Large intestine (tissue), 3 donors: ENCODE measurements at regions not wholly inside any gene's neighbourhood (a gene's known extent, or its start where the extent isn't known, plus 50 kb on each side); places are given as distances from the start of the nearest gene placed in this dataset.
"Not testable (repeated sequence)": the region's sequence is repeated elsewhere in the genome, so short reads cannot be mapped to it uniquely, and the experiment has no call there.

ENCODE experiments used
- DNase-seq, 2 donors: peaks; one replicate each; pipeline versions ENCODE4 v3.0.0 to v3.0.0-alpha.2; 2013
- H3K27ac ChIP-seq: one replicate; pipeline ENCODE4 v1.5.1; 2013; ENCODE audit warnings: low read length
- H3K27me3 ChIP-seq: 2 replicates; pipeline ENCODE4 v1.6.1; 2013; ENCODE audit warnings: low read length; ENCODE audit not compliant: control insufficient read depth, insufficient read depth
- H3K36me3 ChIP-seq: 2 replicates; pipeline ENCODE4 v1.6.1; 2013; ENCODE audit warnings: low read length; ENCODE audit not compliant: control insufficient read depth, insufficient read depth
- H3K4me1 ChIP-seq: one replicate; pipeline ENCODE4 v1.6.1; 2013; ENCODE audit warnings: low read length; ENCODE audit not compliant: control insufficient read depth, insufficient read depth
- H3K4me3 ChIP-seq: one replicate; pipeline ENCODE4 v1.5.1; 2013; ENCODE audit warnings: low read length
- H3K9me3 ChIP-seq: one replicate; pipeline ENCODE4 v1.6.1; 2013; ENCODE audit warnings: mild to moderate bottlenecking, low read depth, low read length, moderate library complexity; ENCODE audit not compliant: control insufficient read depth
- WGBS: methylation state at CpG from one replicate; pipeline ENCODE4 v1.1.5; 2013; ENCODE audit warnings: low lambda C conversion rate; ENCODE audit not compliant: insufficient coverage; 5-methylcytosine and 5-hydroxymethylcytosine counted together

- no peak overlapping the region for H3K4me3 ChIP-seq
- no peak overlapping the region for H3K27ac ChIP-seq
- H3K4me1 ChIP-seq: no peaks in the 10 kb centered on the region
- H3K36me3 ChIP-seq: no peaks in the 10 kb centered on the region
- no peaks in the 10 kb centered on the region for H3K27me3 ChIP-seq
- no CpG with 5 or more reads among the region's 5 CpGs for WGBS
- no peaks in the 10 kb centered on the region for H3K9me3 ChIP-seq
- no peak for DNase-seq
Observed at GRCh38 chr12:30578426-30578825, 117.2 kb downstream of the IPO8 start.

DNA sequence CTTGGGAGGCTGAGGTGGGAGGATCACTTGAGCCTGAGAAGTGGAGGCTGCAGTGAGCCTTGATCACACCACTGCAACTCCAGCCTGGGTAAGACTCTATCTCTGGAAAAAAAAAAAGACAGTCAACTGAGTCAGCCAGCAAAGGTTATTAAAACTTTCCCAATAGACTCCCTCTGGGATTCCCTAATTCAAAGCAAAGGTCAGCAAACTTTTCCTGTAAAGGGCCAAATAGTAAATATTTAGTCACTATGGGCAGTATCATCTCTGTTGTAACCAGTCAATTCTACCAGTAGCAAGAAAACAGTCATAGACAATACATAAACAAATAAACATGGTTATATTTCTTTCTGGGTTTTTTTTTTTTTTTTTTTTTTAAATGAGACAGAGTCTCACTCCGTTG is 122.5 kb downstream of the IPO8 start:
- Histone ChIP-seq H3K4me3 (no peak overlapping the region), H3K36me3 (no peaks in the 10 kb centered on the region), H3K4me1 (no peaks in the 10 kb centered on the region), H3K27ac (no peak overlapping the region), H3K9me3 (no peaks in the 10 kb centered on the region), H3K27me3 (no peaks in the 10 kb centered on the region)
- DNase-seq: no peak
- whole genome bisulfite sequencing: no CpG with 5 or more reads among the region's 1 CpG

GRCh38 chr12:30570211-30570890 is 125.3 kb downstream of the IPO8 start:
- H3K36me3 ChIP-seq: no peaks in the 10 kb centered on the region
- no peaks in the 10 kb centered on the region for H3K27me3 ChIP-seq
- no peak for DNase-seq
- no peak overlapping the region for H3K27ac ChIP-seq
- no peaks in the 10 kb centered on the region for H3K4me1 ChIP-seq
- no peak overlapping the region for H3K4me3 ChIP-seq
- H3K9me3 ChIP-seq: no peaks in the 10 kb centered on the region
- 100% methylated on average over 2 of the region's 5 CpGs for WGBS

DNA sequence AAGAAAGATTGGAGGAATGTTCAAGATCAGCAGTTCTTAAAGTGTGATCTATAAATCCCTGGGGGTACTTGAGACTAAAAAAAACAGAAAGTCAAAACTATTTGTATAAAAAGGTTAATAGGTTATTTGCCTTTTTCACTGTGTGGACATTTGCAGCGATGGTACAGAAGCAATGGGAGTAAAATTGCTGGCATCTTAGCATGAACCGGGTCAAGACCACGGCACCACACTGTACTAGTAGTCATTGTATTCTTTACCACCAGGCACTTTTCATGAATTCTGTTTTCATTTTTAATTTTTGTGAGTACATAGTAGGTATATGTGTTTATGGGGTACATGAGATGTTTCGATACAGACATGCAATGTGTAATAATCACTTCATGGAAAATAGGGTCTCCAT is 126.2 kb downstream of the IPO8 start:
- WGBS: 100% methylated on average over 1 of the region's 4 CpGs
- no peaks in the 10 kb centered on the region for H3K9me3 ChIP-seq
- H3K36me3 ChIP-seq: no peaks in the 10 kb centered on the region
- DNase-seq: no peak
- H3K4me1 ChIP-seq: no peaks in the 10 kb centered on the region
- no peak overlapping the region for H3K27ac ChIP-seq
- no peak overlapping the region for H3K4me3 ChIP-seq
- H3K27me3 ChIP-seq: no peaks in the 10 kb centered on the region

- H3K27ac ChIP-seq: no peak overlapping the region
- H3K4me3 ChIP-seq: no peak overlapping the region
- no peaks in the 10 kb centered on the region for H3K36me3 ChIP-seq
- no peak for DNase-seq
- no peaks in the 10 kb centered on the region for H3K27me3 ChIP-seq
- no peaks in the 10 kb centered on the region for H3K4me1 ChIP-seq
- H3K9me3 ChIP-seq: no peaks in the 10 kb centered on the region
Observed at GRCh38 chr12:30568453-30568852, 127.2 kb downstream of the IPO8 start.

DNA sequence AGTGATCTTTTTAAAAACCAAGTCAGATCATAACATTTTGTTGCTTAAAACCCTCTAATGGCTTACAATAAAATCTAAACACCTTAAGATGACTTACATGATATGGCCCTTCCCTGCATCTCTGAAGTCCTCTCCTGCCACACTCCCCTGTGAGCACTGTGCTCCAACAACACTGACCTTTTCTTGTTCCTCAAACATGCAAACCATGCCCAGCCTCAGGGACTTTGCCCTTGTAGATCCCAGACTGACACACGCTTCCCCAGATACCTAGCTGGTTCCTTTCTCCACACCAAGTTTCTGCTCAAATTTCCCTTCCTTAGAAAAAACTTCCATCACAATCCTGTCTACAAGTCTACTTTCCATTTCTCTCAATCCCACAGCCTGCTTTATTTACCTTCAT is 128.6 kb downstream of the IPO8 start:
- H3K27ac ChIP-seq: no peak overlapping the region
- no peaks in the 10 kb centered on the region for H3K36me3 ChIP-seq
- 60% methylated on average over 1 of the region's 1 CpG for WGBS
- H3K4me1 ChIP-seq: no peaks in the 10 kb centered on the region
- H3K9me3 ChIP-seq: no peaks in the 10 kb centered on the region
- DNase-seq: no peak
- H3K27me3 ChIP-seq: no peaks in the 10 kb centered on the region
- H3K4me3 ChIP-seq: no peak overlapping the region

DNA sequence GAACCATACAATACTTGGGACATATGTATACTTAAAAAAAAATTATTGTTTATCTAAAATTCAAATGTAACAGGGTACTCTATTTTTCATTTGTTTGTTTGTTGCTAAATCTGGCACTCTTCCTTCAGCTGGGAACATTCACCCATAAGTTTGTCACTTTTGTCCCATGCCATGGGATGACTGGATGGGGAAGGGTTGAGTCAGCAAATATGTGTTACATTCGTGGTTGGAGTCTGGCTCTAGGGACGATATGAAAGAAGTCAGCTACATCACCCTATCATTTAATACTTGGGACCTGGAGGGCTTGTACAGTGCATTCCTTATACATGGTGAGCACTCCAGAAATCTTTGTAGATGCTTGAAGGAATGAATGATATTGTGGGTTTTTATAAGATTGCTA is 131.3 kb downstream of the IPO8 start:
- Histone ChIP-seq H3K4me1 (no peaks in the 10 kb centered on the region), H3K27ac (no peak overlapping the region), H3K4me3 (no peak overlapping the region), H3K9me3 (peaks cover 5% of the 10 kb centered on the region), H3K27me3 (no peaks in the 10 kb centered on the region), H3K36me3 (no peaks in the 10 kb centered on the region)
- no peak for DNase-seq
- no CpG with 5 or more reads among the region's 2 CpGs for WGBS

DNA sequence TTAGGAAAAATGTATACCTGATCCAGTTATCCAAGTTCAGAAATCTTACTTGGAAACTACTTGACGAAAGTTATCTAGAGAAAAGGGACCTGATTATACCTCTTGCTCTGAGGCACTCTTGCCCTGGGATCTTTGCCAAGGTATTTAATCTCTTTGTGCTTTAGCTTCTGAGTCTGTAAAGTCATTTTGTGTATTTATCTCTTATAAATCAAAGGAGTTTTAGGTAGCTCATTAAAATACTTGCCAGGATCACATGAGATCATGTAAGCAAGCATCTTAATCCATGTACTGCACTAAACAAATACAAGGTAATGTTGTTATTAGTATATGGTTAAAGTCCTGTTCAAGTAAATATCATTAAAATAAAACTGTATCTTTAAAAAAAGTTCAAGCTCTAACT is 147.5 kb downstream of the IPO8 start:
- H3K4me1 ChIP-seq: no peaks in the 10 kb centered on the region
- peaks cover 6% of the 10 kb centered on the region for H3K9me3 ChIP-seq
- H3K4me3 ChIP-seq: no peak overlapping the region
- no peaks in the 10 kb centered on the region for H3K27me3 ChIP-seq
- H3K36me3 ChIP-seq: no peaks in the 10 kb centered on the region
- H3K27ac ChIP-seq: no peak overlapping the region
- WGBS: no CpG with 5 or more reads among the region's 1 CpG
- DNase-seq: no peak

- Histone ChIP-seq H3K4me1 (no peaks in the 10 kb centered on the region), H3K27me3 (no peaks in the 10 kb centered on the region), H3K4me3 (no peak overlapping the region), H3K36me3 (no peaks in the 10 kb centered on the region), H3K9me3 (peaks cover 6% of the 10 kb centered on the region), H3K27ac (no peak overlapping the region)
- no peak for DNase-seq
- no CpG with 5 or more reads among the region's 4 CpGs for WGBS
Observed at GRCh38 chr12:30546121-30546520, 149.5 kb downstream of the IPO8 start.

GRCh38 chr12:30544704-30545103 is 151.0 kb downstream of the IPO8 start:
- H3K4me3 ChIP-seq, H3K27me3 ChIP-seq, H3K36me3 ChIP-seq, H3K27ac ChIP-seq, H3K4me1 ChIP-seq, DNase-seq, H3K9me3 ChIP-seq: not testable (repeated sequence)
- no CpG with 5 or more reads among the region's 3 CpGs for WGBS

GRCh38 chr12:30537228-30537627 is 158.4 kb downstream of the IPO8 start:
- DNase-seq: no peak
- H3K27ac ChIP-seq: no peak overlapping the region
- H3K36me3 ChIP-seq: no peaks in the 10 kb centered on the region
- no peak overlapping the region for H3K4me3 ChIP-seq
- WGBS: no CpG with 5 or more reads among the region's 2 CpGs
- no peaks in the 10 kb centered on the region for H3K4me1 ChIP-seq
- H3K27me3 ChIP-seq: no peaks in the 10 kb centered on the region
- no peaks in the 10 kb centered on the region for H3K9me3 ChIP-seq
